AG10803 (cell line): ENCODE measurements at regions not wholly inside any gene's neighbourhood (a gene's known extent, or its start where the extent isn't known, plus 50 kb on each side); places are given as distances from the start of the nearest gene placed in this dataset.
"Not testable (repeated sequence)": the region's sequence is repeated elsewhere in the genome, so short reads cannot be mapped to it uniquely, and the experiment has no call there.

ENCODE experiments used
- DNase-seq: peaks from one replicate; pipeline ENCODE4 v3.0.0; 2010; ENCODE audit warnings: low read depth
- H3K4me3 ChIP-seq: 2 replicates; pipeline ENCODE4 v1.5.1; 2011; ENCODE audit warnings: mild to moderate bottlenecking, low read length, control low read depth
- TF ChIP-seq, protein P1 (sequence below): conservative IDR thresholded peaks from 2 replicates; pipeline ENCODE4 v1.5.1; 2011; ENCODE audit warnings: mild to moderate bottlenecking, low read length, control low read depth, inconsistent platforms

- TF ChIP-seq, protein P1, sequence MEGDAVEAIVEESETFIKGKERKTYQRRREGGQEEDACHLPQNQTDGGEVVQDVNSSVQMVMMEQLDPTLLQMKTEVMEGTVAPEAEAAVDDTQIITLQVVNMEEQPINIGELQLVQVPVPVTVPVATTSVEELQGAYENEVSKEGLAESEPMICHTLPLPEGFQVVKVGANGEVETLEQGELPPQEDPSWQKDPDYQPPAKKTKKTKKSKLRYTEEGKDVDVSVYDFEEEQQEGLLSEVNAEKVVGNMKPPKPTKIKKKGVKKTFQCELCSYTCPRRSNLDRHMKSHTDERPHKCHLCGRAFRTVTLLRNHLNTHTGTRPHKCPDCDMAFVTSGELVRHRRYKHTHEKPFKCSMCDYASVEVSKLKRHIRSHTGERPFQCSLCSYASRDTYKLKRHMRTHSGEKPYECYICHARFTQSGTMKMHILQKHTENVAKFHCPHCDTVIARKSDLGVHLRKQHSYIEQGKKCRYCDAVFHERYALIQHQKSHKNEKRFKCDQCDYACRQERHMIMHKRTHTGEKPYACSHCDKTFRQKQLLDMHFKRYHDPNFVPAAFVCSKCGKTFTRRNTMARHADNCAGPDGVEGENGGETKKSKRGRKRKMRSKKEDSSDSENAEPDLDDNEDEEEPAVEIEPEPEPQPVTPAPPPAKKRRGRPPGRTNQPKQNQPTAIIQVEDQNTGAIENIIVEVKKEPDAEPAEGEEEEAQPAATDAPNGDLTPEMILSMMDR = no peak
- DNase-seq = no peak
- no peak overlapping the region for H3K4me3 ChIP-seq
Observed at GRCh38 chr11:92168936-92169335, 55.7 kb upstream of the FAT3 start.

GRCh38 chr11:92167571-92167970 lies 57.0 kb upstream of the FAT3 start:
- no peak overlapping the region for H3K4me3 ChIP-seq
- no peak for DNase-seq
- TF ChIP-seq, protein P1 = no peak

DNA sequence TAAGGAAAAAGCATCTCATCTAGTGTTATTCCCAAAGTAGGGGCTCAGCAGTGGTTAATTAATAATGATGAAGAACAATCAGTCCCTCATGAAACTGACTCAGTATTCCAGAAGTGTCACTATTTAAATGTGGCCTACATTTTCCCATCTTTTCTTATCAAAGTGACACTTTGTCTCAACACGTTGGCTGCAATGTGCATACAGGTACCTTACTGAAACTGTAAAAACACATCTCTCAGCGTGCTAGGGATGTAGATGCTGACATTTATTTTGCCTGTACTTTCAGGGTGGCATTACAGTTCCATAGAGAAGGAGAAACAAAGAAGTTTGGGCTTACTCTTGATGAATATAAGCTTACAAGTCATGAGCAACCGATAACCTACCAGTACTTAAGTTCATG lies 58.3 kb upstream of the FAT3 start:
- TF ChIP-seq, protein P1 = no peak
- no peak overlapping the region for H3K4me3 ChIP-seq
- no peak for DNase-seq

- no peak for DNase-seq
- TF ChIP-seq, protein P1 = no peak
- H3K4me3 ChIP-seq = no peak overlapping the region
Observed at GRCh38 chr11:92163879-92164278, 60.7 kb upstream of the FAT3 start.

- H3K4me3 ChIP-seq = no peak overlapping the region
- DNase-seq = no peak
- TF ChIP-seq, protein P1 = no peak
Observed at GRCh38 chr11:92162776-92163175, 61.8 kb upstream of the FAT3 start.

DNA sequence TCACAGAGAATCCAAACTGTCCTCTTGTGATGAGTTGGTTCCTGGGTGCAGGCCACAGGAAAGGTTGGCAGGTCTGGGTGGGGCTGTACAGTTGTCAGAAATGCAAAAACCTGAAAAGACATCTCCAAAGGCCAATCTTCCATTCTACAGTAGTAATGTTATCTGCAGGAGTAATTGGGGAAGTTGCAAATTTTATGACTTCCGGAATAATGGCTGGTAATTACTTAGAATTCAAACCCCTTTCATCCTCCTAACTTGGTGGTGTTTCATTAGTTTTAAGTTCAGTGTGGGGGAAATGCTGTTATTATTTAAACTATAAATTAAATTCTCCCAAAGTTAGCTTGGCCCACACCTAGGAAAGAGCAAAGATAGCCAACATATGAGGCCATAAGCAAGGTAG lies 64.7 kb upstream of the FAT3 start:
- TF ChIP-seq, protein P1 = no peak
- no peak overlapping the region for H3K4me3 ChIP-seq
- no peak for DNase-seq

DNA sequence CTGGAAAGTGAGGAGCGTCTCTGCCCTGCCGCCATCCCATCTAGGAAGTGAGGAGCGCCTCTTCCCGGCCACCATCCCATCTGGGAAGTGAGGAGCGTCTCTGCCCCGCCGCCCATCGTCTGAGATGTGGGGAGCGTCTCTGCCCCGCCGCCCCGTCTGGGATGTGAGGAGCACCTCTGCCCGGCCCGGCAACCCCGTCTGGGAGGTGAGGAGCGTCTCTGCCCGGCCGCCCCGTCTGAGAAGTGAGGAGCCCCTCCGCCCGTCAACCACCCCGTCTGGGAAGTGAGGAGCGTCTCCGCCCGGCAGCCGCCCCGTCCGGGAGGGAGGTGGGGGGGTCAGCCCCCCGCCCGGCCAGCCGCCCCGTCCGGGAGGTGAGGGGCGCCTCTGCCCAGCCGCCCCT lies 67.2 kb upstream of the FAT3 start:
- DNase-seq, H3K4me3 ChIP-seq: not testable (repeated sequence)

DNA sequence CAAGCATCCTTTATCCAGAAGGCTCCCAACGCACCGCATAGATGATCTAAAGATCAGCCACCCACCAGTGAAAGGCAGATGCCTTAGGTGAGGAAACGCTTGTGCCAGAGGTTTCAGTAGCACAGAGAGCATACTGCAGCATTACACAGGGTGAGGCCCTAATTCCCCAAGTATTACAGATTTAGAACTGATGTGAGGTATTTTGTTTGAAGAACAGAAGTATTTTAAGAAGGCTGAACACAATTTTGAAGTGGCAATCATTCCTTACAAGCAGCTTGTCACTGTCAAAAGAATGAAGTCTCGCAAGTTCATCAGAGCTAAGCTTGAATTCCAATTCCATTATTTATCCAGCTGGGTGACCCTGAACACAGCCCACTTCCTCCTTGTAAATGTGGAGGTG lies 70.0 kb upstream of the FAT3 start:
- no peak overlapping the region for H3K4me3 ChIP-seq
- DNase-seq = no peak
- TF ChIP-seq, protein P1 = no peak
